ENCODE measurements at regions not wholly inside any gene's neighbourhood (a gene's known extent, or its start where the extent isn't known, plus 50 kb on each side); places are given as distances from the start of the nearest gene placed in this dataset.

- H3K4me3 ChIP-seq (ENCODE audit: insufficient read depth in 1 of 2, low read depth in 1 of 2, low read length in 2 of 2): no peak overlapping the region
- no peaks in the 10 kb centered on the region for H3K27me3 ChIP-seq (ENCODE audit: control insufficient read depth in 1 of 2, insufficient read depth in 1 of 2, low read length in 2 of 2)
- H2AK5ac ChIP-seq (ENCODE audit: low read length, severe bottlenecking): no peak overlapping the region
- no peak overlapping the region for H3K4ac ChIP-seq (ENCODE audit: low read depth in 1 of 2, low read length in 2 of 2)
- no peak overlapping the region for H3K27ac ChIP-seq (ENCODE audit: low read length, poor library complexity, severe bottlenecking)
- H2BK5ac ChIP-seq (ENCODE audit: low read depth, low read length, poor library complexity, severe bottlenecking): no peak overlapping the region
- no peak overlapping the region for H3K23ac ChIP-seq (ENCODE audit: low read length in 2 of 2)
- no peaks in the 10 kb centered on the region for H3K9me3 ChIP-seq (ENCODE audit: control insufficient read depth, low read length)
- 84% methylated on average over 5 of the region's 5 CpGs for WGBS
- H3K9ac ChIP-seq (ENCODE audit: low read length): no peak overlapping the region
- H3K36me3 ChIP-seq (ENCODE audit: control insufficient read depth in 1 of 2, insufficient read depth in 2 of 2, low read depth in 1 of 2, low read length in 2 of 2): no peaks in the 10 kb centered on the region
- DNase-seq: no peak
- H3K18ac ChIP-seq (ENCODE audit: low read depth in 1 of 2, low read length in 2 of 2): no peak overlapping the region
- H4K91ac ChIP-seq (ENCODE audit: low read length): no peak overlapping the region
- no peak overlapping the region for H3K14ac ChIP-seq (ENCODE audit: low read length in 2 of 2)
- H3K79me1 ChIP-seq (replicated peaks; ENCODE audit: low read length, poor library complexity, severe bottlenecking): no peaks in the 10 kb centered on the region
- no peak overlapping the region for H3K4me2 ChIP-seq (ENCODE audit: low read length, poor library complexity, severe bottlenecking)
- no peak overlapping the region for H2BK120ac ChIP-seq (ENCODE audit: low read depth, low read length)
- peak overlapping the region; percentile 5 for H4K8ac ChIP-seq (ENCODE audit: low read length)
- H2BK15ac ChIP-seq (ENCODE audit: low read depth, poor library complexity, severe bottlenecking): no peak overlapping the region
- H3K4me1 ChIP-seq (ENCODE audit: control insufficient read depth, insufficient read depth, low read depth, low read length): no peaks in the 10 kb centered on the region
- no peak overlapping the region for H2AFZ ChIP-seq (ENCODE audit: low read depth, low read length)
- no peak overlapping the region for H2BK12ac ChIP-seq (ENCODE audit: low read length in 2 of 2)
These were observed 736.9 kb downstream of the TLE1 start for GRCh38 chr9:80952363-80952922.

GRCh38 chr9:80951675-80952074, 737.7 kb downstream of the TLE1 start:
- H3K9ac ChIP-seq (ENCODE audit: low read length): no peak overlapping the region
- H2BK5ac ChIP-seq (ENCODE audit: low read depth, low read length, poor library complexity, severe bottlenecking): no peak overlapping the region

GRCh38 chr9:80948876-80949275, 740.5 kb downstream of the TLE1 start:
- WGBS: 100% methylated on average over 1 of the region's 4 CpGs
- H2AFZ ChIP-seq (ENCODE audit: low read depth, low read length): no peak overlapping the region

More at GRCh38 chr9:80951675-80952074, 737.7 kb downstream of the TLE1 start:
- H2AK5ac ChIP-seq (ENCODE audit: low read length, severe bottlenecking): no peak overlapping the region
- no peaks in the 10 kb centered on the region for H3K9me3 ChIP-seq (ENCODE audit: control insufficient read depth, low read length)
- no peak overlapping the region for H4K91ac ChIP-seq (ENCODE audit: low read length)
- H2BK15ac ChIP-seq (ENCODE audit: low read depth, poor library complexity, severe bottlenecking): no peak overlapping the region
- H4K8ac ChIP-seq (ENCODE audit: low read length): no peak overlapping the region
- no peak overlapping the region for H2AFZ ChIP-seq (ENCODE audit: low read depth, low read length)
- H3K23ac ChIP-seq (ENCODE audit: low read length in 2 of 2): no peak overlapping the region
- no peaks in the 10 kb centered on the region for H3K27me3 ChIP-seq (ENCODE audit: control insufficient read depth in 1 of 2, insufficient read depth in 1 of 2, low read length in 2 of 2)
- H3K4ac ChIP-seq (ENCODE audit: low read depth in 1 of 2, low read length in 2 of 2): no peak overlapping the region
- DNase-seq: no peak
- no peak overlapping the region for H3K14ac ChIP-seq (ENCODE audit: low read length in 2 of 2)
- no peak overlapping the region for H3K4me3 ChIP-seq (ENCODE audit: insufficient read depth in 1 of 2, low read depth in 1 of 2, low read length in 2 of 2)
- no peaks in the 10 kb centered on the region for H3K79me1 ChIP-seq (replicated peaks; ENCODE audit: low read length, poor library complexity, severe bottlenecking)
- no peak overlapping the region for H3K27ac ChIP-seq (ENCODE audit: low read length, poor library complexity, severe bottlenecking)
- H3K36me3 ChIP-seq (ENCODE audit: control insufficient read depth in 1 of 2, insufficient read depth in 2 of 2, low read depth in 1 of 2, low read length in 2 of 2): no peaks in the 10 kb centered on the region
- H3K4me1 ChIP-seq (ENCODE audit: control insufficient read depth, insufficient read depth, low read depth, low read length): no peaks in the 10 kb centered on the region
- H2BK120ac ChIP-seq (ENCODE audit: low read depth, low read length): no peak overlapping the region
- H3K4me2 ChIP-seq (ENCODE audit: low read length, poor library complexity, severe bottlenecking): no peak overlapping the region
- no peak overlapping the region for H3K18ac ChIP-seq (ENCODE audit: low read depth in 1 of 2, low read length in 2 of 2)
- WGBS: 96% methylated on average over 5 of the region's 7 CpGs
- no peak overlapping the region for H2BK12ac ChIP-seq (ENCODE audit: low read length in 2 of 2)

GRCh38 chr9:80948066-80948465, 741.3 kb downstream of the TLE1 start:
- Histone ChIP-seq H3K18ac (ENCODE audit: low read depth in 1 of 2, low read length in 2 of 2) (no peak overlapping the region), H3K4me1 (ENCODE audit: control insufficient read depth, insufficient read depth, low read depth, low read length) (no peaks in the 10 kb centered on the region), H3K79me1 (replicated peaks; ENCODE audit: low read length, poor library complexity, severe bottlenecking) (no peaks in the 10 kb centered on the region), H4K91ac (ENCODE audit: low read length) (no peak overlapping the region), H3K23ac (ENCODE audit: low read length in 2 of 2) (no peak overlapping the region), H2AFZ (ENCODE audit: low read depth, low read length) (no peak overlapping the region), H3K4me2 (ENCODE audit: low read length, poor library complexity, severe bottlenecking) (no peak overlapping the region), H2BK12ac (ENCODE audit: low read length in 2 of 2) (no peak overlapping the region), H3K4me3 (ENCODE audit: insufficient read depth in 1 of 2, low read depth in 1 of 2, low read length in 2 of 2) (no peak overlapping the region), H3K4ac (ENCODE audit: low read depth in 1 of 2, low read length in 2 of 2) (no peak overlapping the region), H2AK5ac (ENCODE audit: low read length, severe bottlenecking) (no peak overlapping the region), H3K9me3 (ENCODE audit: control insufficient read depth, low read length) (no peaks in the 10 kb centered on the region), H4K8ac (ENCODE audit: low read length) (no peak overlapping the region), H2BK120ac (ENCODE audit: low read depth, low read length) (no peak overlapping the region), H3K36me3 (ENCODE audit: control insufficient read depth in 1 of 2, insufficient read depth in 2 of 2, low read depth in 1 of 2, low read length in 2 of 2) (no peaks in the 10 kb centered on the region), H3K27ac (ENCODE audit: low read length, poor library complexity, severe bottlenecking) (no peak overlapping the region), H3K9ac (ENCODE audit: low read length) (no peak overlapping the region), H3K27me3 (ENCODE audit: control insufficient read depth in 1 of 2, insufficient read depth in 1 of 2, low read length in 2 of 2) (no peaks in the 10 kb centered on the region), H3K14ac (ENCODE audit: low read length in 2 of 2) (no peak overlapping the region), H2BK5ac (ENCODE audit: low read depth, low read length, poor library complexity, severe bottlenecking) (no peak overlapping the region), H2BK15ac (ENCODE audit: low read depth, poor library complexity, severe bottlenecking) (no peak overlapping the region)
- 91% methylated on average over 3 of the region's 3 CpGs for WGBS
- DNase-seq: no peak

More at GRCh38 chr9:80948876-80949275, 740.5 kb downstream of the TLE1 start:
- no peak overlapping the region for H4K91ac ChIP-seq (ENCODE audit: low read length)
- H2BK120ac ChIP-seq (ENCODE audit: low read depth, low read length): no peak overlapping the region
- no peak for DNase-seq
- no peak overlapping the region for H3K4me2 ChIP-seq (ENCODE audit: low read length, poor library complexity, severe bottlenecking)
- H3K23ac ChIP-seq (ENCODE audit: low read length in 2 of 2): no peak overlapping the region
- no peak overlapping the region for H3K4ac ChIP-seq (ENCODE audit: low read depth in 1 of 2, low read length in 2 of 2)
- no peak overlapping the region for H4K8ac ChIP-seq (ENCODE audit: low read length)
- H3K4me1 ChIP-seq (ENCODE audit: control insufficient read depth, insufficient read depth, low read depth, low read length): no peaks in the 10 kb centered on the region
- H3K18ac ChIP-seq (ENCODE audit: low read depth in 1 of 2, low read length in 2 of 2): no peak overlapping the region
- H3K27ac ChIP-seq (ENCODE audit: low read length, poor library complexity, severe bottlenecking): no peak overlapping the region
- no peak overlapping the region for H2BK12ac ChIP-seq (ENCODE audit: low read length in 2 of 2)
- no peak overlapping the region for H3K14ac ChIP-seq (ENCODE audit: low read length in 2 of 2)
- no peak overlapping the region for H3K4me3 ChIP-seq (ENCODE audit: insufficient read depth in 1 of 2, low read depth in 1 of 2, low read length in 2 of 2)
- H3K9ac ChIP-seq (ENCODE audit: low read length): no peak overlapping the region
- no peaks in the 10 kb centered on the region for H3K36me3 ChIP-seq (ENCODE audit: control insufficient read depth in 1 of 2, insufficient read depth in 2 of 2, low read depth in 1 of 2, low read length in 2 of 2)
- no peak overlapping the region for H2AK5ac ChIP-seq (ENCODE audit: low read length, severe bottlenecking)
- no peak overlapping the region for H2BK15ac ChIP-seq (ENCODE audit: low read depth, poor library complexity, severe bottlenecking)
- no peak overlapping the region for H2BK5ac ChIP-seq (ENCODE audit: low read depth, low read length, poor library complexity, severe bottlenecking)
- no peaks in the 10 kb centered on the region for H3K79me1 ChIP-seq (replicated peaks; ENCODE audit: low read length, poor library complexity, severe bottlenecking)
- H3K9me3 ChIP-seq (ENCODE audit: control insufficient read depth, low read length): no peaks in the 10 kb centered on the region
- H3K27me3 ChIP-seq (ENCODE audit: control insufficient read depth in 1 of 2, insufficient read depth in 1 of 2, low read length in 2 of 2): no peaks in the 10 kb centered on the region

All from mesenchymal stem cell (in vitro differentiated cells and primary cell).